Endothelial cell (in vitro differentiated cells): ENCODE measurements at regions not wholly inside any gene's neighbourhood (a gene's known extent, or its start where the extent isn't known, plus 50 kb on each side); places are given as distances from the start of the nearest gene placed in this dataset.

Experiments
- DNase-seq: peaks from one replicate; pipeline ENCODE4 v3.0.0; 2021; ENCODE audit warnings: low spot score
- H3K27ac Mint-ChIP-seq: one replicate; pipeline ENCODE4 v1.8.0; 2021; ENCODE audit warnings: mixed read lengths, inconsistent platforms; ENCODE audit not compliant: unreplicated experiment
- H3K27me3 Mint-ChIP-seq: one replicate; pipeline ENCODE4 v1.8.0; 2021; ENCODE audit warnings: mild to moderate bottlenecking, moderate library complexity, mixed read lengths, inconsistent platforms; ENCODE audit not compliant: unreplicated experiment
- H3K36me3 Mint-ChIP-seq: one replicate; pipeline ENCODE4 v1.8.0; 2021; ENCODE audit warnings: mild to moderate bottlenecking, low read depth, mixed read lengths, inconsistent platforms; ENCODE audit not compliant: unreplicated experiment
- H3K4me1 Mint-ChIP-seq: one replicate; pipeline ENCODE4 v1.8.0; 2021; ENCODE audit warnings: mild to moderate bottlenecking, mixed read lengths, inconsistent platforms; ENCODE audit not compliant: unreplicated experiment
- H3K4me3 Mint-ChIP-seq: one replicate; pipeline ENCODE4 v1.8.0; 2021; ENCODE audit warnings: mild to moderate bottlenecking, mixed read lengths, inconsistent platforms; ENCODE audit not compliant: unreplicated experiment
- H3K9me3 Mint-ChIP-seq: one replicate; pipeline ENCODE4 v1.8.0; 2021; ENCODE audit warnings: mixed read lengths, inconsistent platforms; ENCODE audit not compliant: unreplicated experiment
- CTCF ChIP-seq: fragments of 200-600 bp; sonication (generic); IDR thresholded peaks from one replicate; pipeline ENCODE4 v1.5.0; 2021; ENCODE audit warnings: antibody characterized with exemption; ENCODE audit not compliant: unreplicated experiment

GRCh38 chr12:125755512-125755911 lies 690.3 kb downstream of the AACS start:
- Mint-ChIP-seq H3K36me3 (peaks cover 2% of the 10 kb centered on the region), H3K4me1 (no peaks in the 10 kb centered on the region), H3K9me3 (peaks cover 18% of the 10 kb centered on the region), H3K27ac (no peak overlapping the region), H3K4me3 (no peak overlapping the region), H3K27me3 (peaks cover 7% of the 10 kb centered on the region)
- no peak for DNase-seq
- TF ChIP-seq CTCF: no peak

GRCh38 chr12:125766091-125766490 lies 700.9 kb downstream of the AACS start:
- H3K36me3 Mint-ChIP-seq: no peaks in the 10 kb centered on the region
- H3K27ac Mint-ChIP-seq: no peak overlapping the region
- H3K9me3 Mint-ChIP-seq: peaks cover 36% of the 10 kb centered on the region
- H3K4me1 Mint-ChIP-seq: no peaks in the 10 kb centered on the region
- TF ChIP-seq CTCF: no peak
- no peak for DNase-seq
- H3K4me3 Mint-ChIP-seq: no peak overlapping the region
- H3K27me3 Mint-ChIP-seq: no peaks in the 10 kb centered on the region

- no peak for TF ChIP-seq CTCF
- no peak for DNase-seq
- H3K27me3 Mint-ChIP-seq: no peaks in the 10 kb centered on the region
- no peaks in the 10 kb centered on the region for H3K4me1 Mint-ChIP-seq
- peaks cover 15% of the 10 kb centered on the region for H3K9me3 Mint-ChIP-seq
- H3K4me3 Mint-ChIP-seq: no peak overlapping the region
- H3K36me3 Mint-ChIP-seq: no peaks in the 10 kb centered on the region
- no peak overlapping the region for H3K27ac Mint-ChIP-seq
Measured at GRCh38 chr12:125772403-125772802, 707.2 kb downstream of the AACS start.

- no peak overlapping the region for H3K27ac Mint-ChIP-seq
- no peak for DNase-seq
- no peak overlapping the region for H3K4me3 Mint-ChIP-seq
- H3K27me3 Mint-ChIP-seq: no peaks in the 10 kb centered on the region
- H3K9me3 Mint-ChIP-seq: peaks cover 20% of the 10 kb centered on the region
- H3K4me1 Mint-ChIP-seq: no peaks in the 10 kb centered on the region
- peak; percentile 17 for TF ChIP-seq CTCF
- no peaks in the 10 kb centered on the region for H3K36me3 Mint-ChIP-seq
Measured at GRCh38 chr12:125773033-125773640, 707.9 kb downstream of the AACS start.

- no peaks in the 10 kb centered on the region for H3K27me3 Mint-ChIP-seq
- TF ChIP-seq CTCF: no peak
- no peaks in the 10 kb centered on the region for H3K4me1 Mint-ChIP-seq
- DNase-seq: no peak
- no peak overlapping the region for H3K27ac Mint-ChIP-seq
- H3K4me3 Mint-ChIP-seq: no peak overlapping the region
- H3K36me3 Mint-ChIP-seq: no peaks in the 10 kb centered on the region
- peaks cover 10% of the 10 kb centered on the region for H3K9me3 Mint-ChIP-seq
Measured at GRCh38 chr12:125775507-125775906, 710.3 kb downstream of the AACS start.
